ENCODE measurements at regions not wholly inside any gene's neighbourhood (a gene's known extent, or its start where the extent isn't known, plus 50 kb on each side); places are given as distances from the start of the nearest gene placed in this dataset.

- no peak for TF ChIP-seq ZBTB11 (CRISPR knock-in tag; IDR thresholded peaks at IDR 0.05)
Observed at GRCh38 chr5:172550096-172550765, 90.8 kb upstream of the NEURL1B start (continued).

GRCh38 chr5:172549696-172550095, 91.4 kb upstream of the NEURL1B start:
- Histone ChIP-seq H3K36me3 (ENCODE audit: control insufficient read depth in 2 of 2, insufficient read depth in 2 of 2, low read length in 1 of 2) (no peaks in the 10 kb centered on the region), H3K79me2 (ENCODE audit: control insufficient read depth, insufficient read depth, low read length) (no peaks in the 10 kb centered on the region), H3K4me1 (ENCODE audit: control insufficient read depth, insufficient read depth, low read length) (no peaks in the 10 kb centered on the region), H3K27ac (ENCODE audit: control insufficient read depth, insufficient read depth) (no peak overlapping the region), H4K20me1 (ENCODE audit: control insufficient read depth, insufficient read depth) (no peaks in the 10 kb centered on the region), H3K4me2 (ENCODE audit: control insufficient read depth, insufficient read depth) (no peak overlapping the region), H2AFZ (ENCODE audit: control insufficient read depth, low read depth, low read length) (no peak overlapping the region), H3K9ac (ENCODE audit: control insufficient read depth, insufficient read depth, low read length) (no peak overlapping the region), H3K9me3 (replicated peaks; ENCODE audit: control insufficient read depth, insufficient read depth, low read length) (no peaks in the 10 kb centered on the region), H3K27me3 (replicated peaks in 1 of 2; ENCODE audit: control insufficient read depth in 2 of 2, insufficient read depth in 2 of 2, low read length in 1 of 2) (peaks cover 1 to 3% of the 10 kb centered on the region in 2 experiments; a peak in 3 of 4 replicates), H3K4me3 (no peak overlapping the region)
- ATAC-seq (no peak), FAIRE-seq (no peak), DNase-seq (ENCODE audit: low read depth, low spot score) (no peak)
- intact Hi-C loops (cut with micrococcal nuclease; ENCODE audit: unreplicated experiment) (no loop called here), in situ Hi-C loops (cut with MboI) (no loop called here)
- ChIA-PET RAD21 (ENCODE audit: unreplicated experiment) (no interaction called here), POLR2A (no interaction called here), CTCF (no interaction called here), SMC1A (ENCODE audit: uncharacterized antibody, unreplicated experiment) (no interaction called here)
- TF ChIP-seq DPF2 (IDR thresholded peaks at IDR 0.05) (no peak), CHD4 (IDR thresholded peaks at IDR 0.05) (no peak), SRF (IDR thresholded peaks at IDR 0.05; ENCODE audit: low read depth in 2 of 2, low read length in 2 of 2) (no peak)
- no TSS peak for BruUV-seq (replicated peaks)
- WGBS (ENCODE audit: insufficient coverage, insufficient replicate concordance, low lambda C conversion rate, missing lambda C conversion rate): 33% methylated on average over 13 of the region's 13 CpGs

Measured in GM12878 (cell line).